ENCODE measurements at regions not wholly inside any gene's neighbourhood (a gene's known extent, or its start where the extent isn't known, plus 50 kb on each side); places are given as distances from the start of the nearest gene placed in this dataset.

DNA sequence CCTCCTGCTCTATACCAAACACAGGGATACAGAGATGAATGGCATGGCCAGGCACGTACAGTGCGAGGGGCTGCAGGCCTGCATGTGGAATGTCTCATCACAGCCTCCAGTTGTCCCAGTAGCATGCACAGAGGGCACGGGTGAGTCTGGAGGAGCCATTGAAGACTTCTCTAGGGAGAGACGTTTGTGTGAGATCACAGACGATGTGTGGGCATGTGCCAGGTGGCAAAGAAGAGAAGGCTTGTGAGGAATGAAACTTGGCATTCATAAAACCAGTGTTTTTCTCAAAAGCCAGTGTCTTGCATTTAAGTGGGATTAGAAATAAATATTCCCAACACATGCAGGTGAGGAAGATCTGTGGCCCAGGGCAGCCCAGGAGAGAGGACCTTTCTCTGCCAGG is 119.1 kb upstream of the UBE3A start:
- H3K4me3 ChIP-seq = no peak overlapping the region
- TF ChIP-seq, protein P1, sequence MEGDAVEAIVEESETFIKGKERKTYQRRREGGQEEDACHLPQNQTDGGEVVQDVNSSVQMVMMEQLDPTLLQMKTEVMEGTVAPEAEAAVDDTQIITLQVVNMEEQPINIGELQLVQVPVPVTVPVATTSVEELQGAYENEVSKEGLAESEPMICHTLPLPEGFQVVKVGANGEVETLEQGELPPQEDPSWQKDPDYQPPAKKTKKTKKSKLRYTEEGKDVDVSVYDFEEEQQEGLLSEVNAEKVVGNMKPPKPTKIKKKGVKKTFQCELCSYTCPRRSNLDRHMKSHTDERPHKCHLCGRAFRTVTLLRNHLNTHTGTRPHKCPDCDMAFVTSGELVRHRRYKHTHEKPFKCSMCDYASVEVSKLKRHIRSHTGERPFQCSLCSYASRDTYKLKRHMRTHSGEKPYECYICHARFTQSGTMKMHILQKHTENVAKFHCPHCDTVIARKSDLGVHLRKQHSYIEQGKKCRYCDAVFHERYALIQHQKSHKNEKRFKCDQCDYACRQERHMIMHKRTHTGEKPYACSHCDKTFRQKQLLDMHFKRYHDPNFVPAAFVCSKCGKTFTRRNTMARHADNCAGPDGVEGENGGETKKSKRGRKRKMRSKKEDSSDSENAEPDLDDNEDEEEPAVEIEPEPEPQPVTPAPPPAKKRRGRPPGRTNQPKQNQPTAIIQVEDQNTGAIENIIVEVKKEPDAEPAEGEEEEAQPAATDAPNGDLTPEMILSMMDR (IDR thresholded peaks at IDR 0.05) = no peak
- peaks cover 50% of the 10 kb centered on the region for H3K9me3 ChIP-seq
- DNase-seq (no peak), ATAC-seq (no peak)
- H3K4me1 ChIP-seq (ENCODE audit: low read depth) = no peaks in the 10 kb centered on the region
- intact Hi-C loops (cut with DNase I, micrococcal nuclease) = no loop called here
- H3K36me3 ChIP-seq (ENCODE audit: low read depth) = no peaks in the 10 kb centered on the region

DNA sequence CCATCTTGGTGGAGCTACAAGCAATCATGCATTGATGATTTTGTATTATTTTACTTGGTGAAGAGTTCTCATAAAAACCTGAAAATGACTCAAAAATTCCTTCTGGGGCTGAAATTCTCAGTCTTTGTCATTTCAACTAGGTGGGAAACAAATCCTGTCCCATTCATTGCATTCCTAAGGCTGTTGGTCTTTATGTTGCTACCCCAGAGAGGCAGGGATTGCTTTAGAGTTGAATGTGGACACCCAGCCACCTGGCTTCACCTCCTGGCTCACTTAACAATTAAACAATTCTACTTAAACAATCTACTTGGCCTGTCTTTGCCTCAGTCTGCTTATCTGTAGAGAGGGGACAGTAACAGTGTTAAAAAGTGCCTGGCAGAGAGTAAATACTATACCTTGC is 117.3 kb upstream of the UBE3A start:
- H3K9me3 ChIP-seq = peaks cover 45% of the 10 kb centered on the region
- no peak overlapping the region for H3K4me3 ChIP-seq
- H3K4me1 ChIP-seq (ENCODE audit: low read depth) = no peaks in the 10 kb centered on the region
- no peaks in the 10 kb centered on the region for H3K36me3 ChIP-seq (ENCODE audit: low read depth)
- DNase-seq (no peak), ATAC-seq (no peak)
- TF ChIP-seq, protein P1 (IDR thresholded peaks at IDR 0.05) = no peak
- intact Hi-C loops (cut with DNase I, micrococcal nuclease) = no loop called here

DNA sequence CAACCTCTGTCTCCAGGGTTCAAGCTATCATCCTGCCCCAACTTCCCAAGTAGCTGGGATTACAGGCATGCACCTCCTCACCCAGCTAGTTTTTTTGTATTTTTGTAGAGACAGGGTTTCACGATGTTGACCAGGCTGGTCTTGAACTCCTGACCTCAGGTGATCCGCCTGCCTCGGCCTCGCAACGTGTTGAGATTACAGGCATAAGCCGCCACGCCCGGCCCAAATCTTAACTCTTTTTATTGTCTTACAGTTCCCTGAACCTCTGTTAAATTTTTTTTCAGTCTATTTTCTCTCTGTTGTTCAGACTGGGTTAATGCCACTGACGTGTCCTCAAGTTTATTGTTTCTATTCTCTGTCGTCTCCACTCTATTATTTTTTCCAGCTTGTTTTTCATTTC is 115.8 kb upstream of the UBE3A start:
- intact Hi-C loops (cut with DNase I, micrococcal nuclease) = no loop called here
- DNase-seq (no peak), ATAC-seq (no peak)
- H3K4me1 ChIP-seq (ENCODE audit: low read depth) = no peaks in the 10 kb centered on the region
- no peak overlapping the region for H3K4me3 ChIP-seq
- peaks cover 39% of the 10 kb centered on the region for H3K9me3 ChIP-seq
- no peaks in the 10 kb centered on the region for H3K36me3 ChIP-seq (ENCODE audit: low read depth)
- TF ChIP-seq, protein P1 (IDR thresholded peaks at IDR 0.05) = no peak

DNA sequence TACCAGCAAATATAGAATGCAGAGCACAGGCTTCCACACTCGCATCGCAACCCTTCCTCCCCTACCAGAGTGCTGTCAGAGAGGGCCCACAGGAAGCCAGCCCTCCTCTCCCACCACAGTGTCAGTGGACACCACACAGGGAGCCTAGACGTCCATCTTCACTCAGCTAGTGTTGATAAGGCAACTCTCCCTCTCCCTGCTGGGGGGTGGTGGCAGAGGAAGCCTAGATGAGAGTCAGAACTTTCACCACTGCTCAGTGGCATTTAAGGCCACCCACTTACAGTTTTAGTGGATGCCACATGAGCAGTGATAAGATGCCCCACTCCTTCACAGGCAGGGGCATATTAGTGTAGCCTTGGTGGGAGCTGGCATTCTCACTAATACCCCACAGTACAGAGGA is 109.8 kb upstream of the UBE3A start:
- intact Hi-C loops (cut with DNase I, micrococcal nuclease) = no loop called here
- Histone ChIP-seq H3K9me3 (peaks cover 29% of the 10 kb centered on the region), H3K4me1 (ENCODE audit: low read depth) (no peaks in the 10 kb centered on the region), H3K36me3 (ENCODE audit: low read depth) (no peaks in the 10 kb centered on the region), H3K4me3 (no peak overlapping the region)
- TF ChIP-seq, protein P1 (IDR thresholded peaks at IDR 0.05) = no peak
- ATAC-seq (no peak), DNase-seq (no peak)

DNA sequence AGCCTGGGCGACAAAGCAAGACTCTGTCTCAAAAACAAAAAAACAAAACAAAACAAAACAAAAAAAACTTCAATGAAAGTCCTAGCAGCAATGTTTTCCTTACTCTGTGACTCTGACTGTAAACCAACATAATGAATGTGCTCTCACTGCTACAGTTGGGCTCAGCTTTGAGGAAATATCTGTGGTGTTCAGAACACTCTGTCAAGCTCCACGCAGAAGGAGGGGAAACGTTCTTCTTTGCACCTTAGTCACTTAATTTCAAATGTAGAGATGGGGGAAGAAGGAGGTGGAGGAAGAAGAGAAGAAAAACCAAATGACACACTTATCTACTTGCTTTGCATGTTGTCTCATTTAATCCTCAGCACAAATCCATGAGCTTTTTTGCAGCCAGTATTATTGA is 107.1 kb upstream of the UBE3A start:
- DNase-seq (no peak), ATAC-seq (no peak)
- no peaks in the 10 kb centered on the region for H3K4me1 ChIP-seq (ENCODE audit: low read depth)
- no peaks in the 10 kb centered on the region for H3K36me3 ChIP-seq (ENCODE audit: low read depth)
- TF ChIP-seq, protein P1 (IDR thresholded peaks at IDR 0.05) = no peak
- intact Hi-C loops (cut with DNase I, micrococcal nuclease) = no loop called here
- peaks cover 34% of the 10 kb centered on the region for H3K9me3 ChIP-seq
- H3K4me3 ChIP-seq = no peak overlapping the region

DNA sequence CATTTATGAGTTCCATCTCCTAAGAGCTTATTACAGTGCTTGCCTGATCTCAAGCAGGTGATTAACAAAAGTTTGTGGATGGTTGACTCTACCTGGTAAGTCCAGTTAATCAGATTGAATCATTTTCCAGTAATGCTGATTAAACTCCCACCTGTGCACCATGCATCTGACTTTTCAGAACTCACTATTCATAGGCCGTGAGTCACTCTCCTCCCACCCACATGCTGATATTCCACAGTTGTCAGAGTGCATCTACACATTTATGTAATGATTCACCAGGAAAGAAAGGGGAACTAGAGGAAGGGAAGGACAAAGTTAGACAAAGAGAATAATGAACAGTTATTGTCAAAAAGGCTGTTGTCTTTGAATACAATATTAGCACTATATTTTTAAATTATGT is 106.2 kb upstream of the UBE3A start:
- Histone ChIP-seq H3K4me3 (no peak overlapping the region), H3K4me1 (ENCODE audit: low read depth) (no peaks in the 10 kb centered on the region), H3K36me3 (ENCODE audit: low read depth) (no peaks in the 10 kb centered on the region), H3K9me3 (peaks cover 33% of the 10 kb centered on the region)
- DNase-seq (no peak), ATAC-seq (no peak)
- intact Hi-C loops (cut with DNase I, micrococcal nuclease) = no loop called here
- TF ChIP-seq, protein P1 (IDR thresholded peaks at IDR 0.05) = no peak

All from mucosa of descending colon (tissue), 3 donors.